ENCODE measurements at regions not wholly inside any gene's neighbourhood (a gene's known extent, or its start where the extent isn't known, plus 50 kb on each side); places are given as distances from the start of the nearest gene placed in this dataset.

DNA sequence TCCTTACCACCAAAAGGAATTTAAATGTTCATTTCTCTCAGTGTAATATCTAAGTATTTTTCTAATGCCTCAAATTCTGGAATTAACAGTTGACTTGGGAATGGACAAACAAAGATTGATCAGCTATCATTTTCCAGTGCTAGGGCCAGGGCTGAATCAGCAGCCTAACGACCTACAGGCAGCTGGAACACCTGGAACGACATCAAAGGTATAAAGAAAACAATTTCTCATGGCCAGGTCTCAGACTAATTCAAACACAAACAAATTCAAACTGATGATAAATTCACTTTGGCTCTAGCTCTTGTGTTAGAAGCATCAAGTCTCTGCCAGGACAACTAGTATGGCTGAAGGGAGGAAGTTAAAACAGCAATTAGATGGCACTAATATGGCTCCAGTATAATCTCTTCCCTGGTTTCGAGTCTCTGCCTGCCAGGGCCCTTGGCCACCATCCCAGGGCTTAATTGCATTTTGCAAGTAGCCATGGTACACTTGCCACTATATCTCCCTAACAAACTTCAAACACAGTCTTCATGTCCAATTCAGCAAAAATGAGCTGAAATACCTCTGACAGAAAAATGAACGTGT lies 70.2 kb upstream of the FSHR start:
- TF ChIP-seq ZNF114 (CRISPR knock-in tag; IDR thresholded peaks at IDR 0.05), result no peak
- TF ChIP-seq, protein P1, sequence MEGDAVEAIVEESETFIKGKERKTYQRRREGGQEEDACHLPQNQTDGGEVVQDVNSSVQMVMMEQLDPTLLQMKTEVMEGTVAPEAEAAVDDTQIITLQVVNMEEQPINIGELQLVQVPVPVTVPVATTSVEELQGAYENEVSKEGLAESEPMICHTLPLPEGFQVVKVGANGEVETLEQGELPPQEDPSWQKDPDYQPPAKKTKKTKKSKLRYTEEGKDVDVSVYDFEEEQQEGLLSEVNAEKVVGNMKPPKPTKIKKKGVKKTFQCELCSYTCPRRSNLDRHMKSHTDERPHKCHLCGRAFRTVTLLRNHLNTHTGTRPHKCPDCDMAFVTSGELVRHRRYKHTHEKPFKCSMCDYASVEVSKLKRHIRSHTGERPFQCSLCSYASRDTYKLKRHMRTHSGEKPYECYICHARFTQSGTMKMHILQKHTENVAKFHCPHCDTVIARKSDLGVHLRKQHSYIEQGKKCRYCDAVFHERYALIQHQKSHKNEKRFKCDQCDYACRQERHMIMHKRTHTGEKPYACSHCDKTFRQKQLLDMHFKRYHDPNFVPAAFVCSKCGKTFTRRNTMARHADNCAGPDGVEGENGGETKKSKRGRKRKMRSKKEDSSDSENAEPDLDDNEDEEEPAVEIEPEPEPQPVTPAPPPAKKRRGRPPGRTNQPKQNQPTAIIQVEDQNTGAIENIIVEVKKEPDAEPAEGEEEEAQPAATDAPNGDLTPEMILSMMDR (conservative IDR thresholded peaks at IDR 0.05; ENCODE audit: low read depth in 2 of 2), result no peak
- no peak for TF ChIP-seq CREB1 (CRISPR knock-in tag; IDR thresholded peaks at IDR 0.05; ENCODE audit: low read depth)
- no peak for TF ChIP-seq EZH2 (IDR thresholded peaks at IDR 0.05; ENCODE audit: low read depth, unreplicated experiment)
- no peak for TF ChIP-seq POLR2AphosphoS5 (IDR thresholded peaks at IDR 0.05; ENCODE audit: low read depth)
- TF ChIP-seq, protein P2, sequence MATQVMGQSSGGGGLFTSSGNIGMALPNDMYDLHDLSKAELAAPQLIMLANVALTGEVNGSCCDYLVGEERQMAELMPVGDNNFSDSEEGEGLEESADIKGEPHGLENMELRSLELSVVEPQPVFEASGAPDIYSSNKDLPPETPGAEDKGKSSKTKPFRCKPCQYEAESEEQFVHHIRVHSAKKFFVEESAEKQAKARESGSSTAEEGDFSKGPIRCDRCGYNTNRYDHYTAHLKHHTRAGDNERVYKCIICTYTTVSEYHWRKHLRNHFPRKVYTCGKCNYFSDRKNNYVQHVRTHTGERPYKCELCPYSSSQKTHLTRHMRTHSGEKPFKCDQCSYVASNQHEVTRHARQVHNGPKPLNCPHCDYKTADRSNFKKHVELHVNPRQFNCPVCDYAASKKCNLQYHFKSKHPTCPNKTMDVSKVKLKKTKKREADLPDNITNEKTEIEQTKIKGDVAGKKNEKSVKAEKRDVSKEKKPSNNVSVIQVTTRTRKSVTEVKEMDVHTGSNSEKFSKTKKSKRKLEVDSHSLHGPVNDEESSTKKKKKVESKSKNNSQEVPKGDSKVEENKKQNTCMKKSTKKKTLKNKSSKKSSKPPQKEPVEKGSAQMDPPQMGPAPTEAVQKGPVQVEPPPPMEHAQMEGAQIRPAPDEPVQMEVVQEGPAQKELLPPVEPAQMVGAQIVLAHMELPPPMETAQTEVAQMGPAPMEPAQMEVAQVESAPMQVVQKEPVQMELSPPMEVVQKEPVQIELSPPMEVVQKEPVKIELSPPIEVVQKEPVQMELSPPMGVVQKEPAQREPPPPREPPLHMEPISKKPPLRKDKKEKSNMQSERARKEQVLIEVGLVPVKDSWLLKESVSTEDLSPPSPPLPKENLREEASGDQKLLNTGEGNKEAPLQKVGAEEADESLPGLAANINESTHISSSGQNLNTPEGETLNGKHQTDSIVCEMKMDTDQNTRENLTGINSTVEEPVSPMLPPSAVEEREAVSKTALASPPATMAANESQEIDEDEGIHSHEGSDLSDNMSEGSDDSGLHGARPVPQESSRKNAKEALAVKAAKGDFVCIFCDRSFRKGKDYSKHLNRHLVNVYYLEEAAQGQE (IDR thresholded peaks at IDR 0.05; ENCODE audit: unreplicated experiment), result no peak
- TF ChIP-seq EZH2phosphoT487 (IDR thresholded peaks at IDR 0.05; ENCODE audit: unreplicated experiment), result no peak

All from GM23338 (cell line).